HFFc6 (cell line): ENCODE measurements at regions not wholly inside any gene's neighbourhood (a gene's known extent, or its start where the extent isn't known, plus 50 kb on each side); places are given as distances from the start of the nearest gene placed in this dataset.

Experiments
- DNase-seq: peaks from one replicate; pipeline ENCODE4 v3.0.0-alpha.2; 2018
- H3K27ac Mint-ChIP-seq: 2 replicates; pipeline ENCODE4 v1.8.0; 2020; ENCODE audit warnings: mild to moderate bottlenecking, mixed read lengths
- H3K27me3 Mint-ChIP-seq: 2 replicates; pipeline ENCODE4 v1.8.0; 2021; ENCODE audit warnings: mild to moderate bottlenecking, moderate library complexity, mixed read lengths; ENCODE audit not compliant: insufficient read depth
- H3K36me3 Mint-ChIP-seq: 2 replicates; pipeline ENCODE4 v1.8.0; 2021; ENCODE audit warnings: low read depth, mixed read lengths
- H3K4me1 Mint-ChIP-seq: 2 replicates; pipeline ENCODE4 v1.8.0; 2020; ENCODE audit warnings: low read depth, mixed read lengths
- H3K4me3 Mint-ChIP-seq: 2 replicates; pipeline ENCODE4 v1.8.0; 2020; ENCODE audit warnings: mild to moderate bottlenecking, moderate library complexity, mixed read lengths
- H3K9me3 Mint-ChIP-seq: 2 replicates; pipeline ENCODE4 v1.8.0; 2020; ENCODE audit warnings: mild to moderate bottlenecking, mixed read lengths
- TF ChIP-seq, protein P1 (sequence below): fragments of 200-600 bp; sonication (generic); IDR thresholded peaks from 2 replicates; pipeline ENCODE4 v1.5.0; 2021; ENCODE audit warnings: antibody characterized with exemption, mild to moderate bottlenecking

DNA sequence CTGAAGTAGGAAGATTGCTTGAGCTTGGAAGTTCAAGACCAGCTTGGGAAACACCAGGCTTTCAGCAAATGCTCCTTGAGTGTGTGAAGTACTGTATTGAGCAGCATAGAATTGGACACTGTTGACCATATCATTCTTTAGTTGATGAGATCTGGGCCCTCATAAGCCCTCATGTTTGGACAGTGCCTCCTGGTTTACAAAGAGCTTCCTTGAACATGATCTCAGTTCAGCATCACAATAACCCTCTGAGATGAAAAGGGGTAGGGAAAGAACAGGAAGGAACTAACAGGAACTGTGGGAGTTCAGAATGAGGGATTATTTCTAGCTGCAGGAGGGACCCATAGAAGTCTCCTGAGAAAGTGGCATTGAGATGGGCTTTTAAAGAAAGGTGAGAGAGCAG, 153.2 kb downstream of the C12orf75 start:
- Mint-ChIP-seq H3K4me1 (no peaks in the 10 kb centered on the region; the same call in 1 of the 2 replicates), H3K36me3 (no peaks in the 10 kb centered on the region; the same call in none of the 2 replicates), H3K9me3 (no peaks in the 10 kb centered on the region), H3K27ac (no peak overlapping the region), H3K4me3 (no peak overlapping the region), H3K27me3 (no peaks in the 10 kb centered on the region)
- TF ChIP-seq, protein P1, sequence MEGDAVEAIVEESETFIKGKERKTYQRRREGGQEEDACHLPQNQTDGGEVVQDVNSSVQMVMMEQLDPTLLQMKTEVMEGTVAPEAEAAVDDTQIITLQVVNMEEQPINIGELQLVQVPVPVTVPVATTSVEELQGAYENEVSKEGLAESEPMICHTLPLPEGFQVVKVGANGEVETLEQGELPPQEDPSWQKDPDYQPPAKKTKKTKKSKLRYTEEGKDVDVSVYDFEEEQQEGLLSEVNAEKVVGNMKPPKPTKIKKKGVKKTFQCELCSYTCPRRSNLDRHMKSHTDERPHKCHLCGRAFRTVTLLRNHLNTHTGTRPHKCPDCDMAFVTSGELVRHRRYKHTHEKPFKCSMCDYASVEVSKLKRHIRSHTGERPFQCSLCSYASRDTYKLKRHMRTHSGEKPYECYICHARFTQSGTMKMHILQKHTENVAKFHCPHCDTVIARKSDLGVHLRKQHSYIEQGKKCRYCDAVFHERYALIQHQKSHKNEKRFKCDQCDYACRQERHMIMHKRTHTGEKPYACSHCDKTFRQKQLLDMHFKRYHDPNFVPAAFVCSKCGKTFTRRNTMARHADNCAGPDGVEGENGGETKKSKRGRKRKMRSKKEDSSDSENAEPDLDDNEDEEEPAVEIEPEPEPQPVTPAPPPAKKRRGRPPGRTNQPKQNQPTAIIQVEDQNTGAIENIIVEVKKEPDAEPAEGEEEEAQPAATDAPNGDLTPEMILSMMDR: no peak
- DNase-seq: no peak

DNA sequence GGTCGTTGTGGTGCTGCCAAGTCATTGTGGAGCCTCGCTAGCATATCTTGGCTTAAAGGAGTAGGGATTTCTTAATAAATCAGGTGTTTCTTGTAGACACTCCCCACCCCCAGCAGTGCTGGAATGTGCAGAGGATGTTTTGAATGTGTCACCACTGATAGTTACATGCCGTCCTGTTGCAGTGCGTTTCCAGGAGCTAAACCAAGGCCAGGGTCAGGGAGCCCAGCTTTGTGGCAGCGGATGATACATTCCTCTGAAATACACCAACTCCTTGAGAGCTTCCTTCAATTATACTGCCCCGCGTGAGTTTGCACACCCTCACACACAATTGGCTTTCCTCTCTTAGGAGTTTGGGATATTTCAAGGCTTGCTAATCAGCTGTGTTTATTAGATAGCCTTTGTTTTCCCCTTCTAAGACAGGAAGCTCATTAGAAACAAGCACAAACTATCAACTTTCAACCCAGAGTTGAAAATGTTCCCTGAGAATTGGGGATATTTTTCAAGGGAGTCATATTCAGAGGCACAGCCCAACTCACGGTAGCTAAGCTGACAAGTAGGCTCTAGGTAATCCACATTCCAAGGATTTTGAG, 154.9 kb downstream of the C12orf75 start:
- H3K4me1 Mint-ChIP-seq: no peaks in the 10 kb centered on the region; the same call in 1 of the 2 replicates

DNA sequence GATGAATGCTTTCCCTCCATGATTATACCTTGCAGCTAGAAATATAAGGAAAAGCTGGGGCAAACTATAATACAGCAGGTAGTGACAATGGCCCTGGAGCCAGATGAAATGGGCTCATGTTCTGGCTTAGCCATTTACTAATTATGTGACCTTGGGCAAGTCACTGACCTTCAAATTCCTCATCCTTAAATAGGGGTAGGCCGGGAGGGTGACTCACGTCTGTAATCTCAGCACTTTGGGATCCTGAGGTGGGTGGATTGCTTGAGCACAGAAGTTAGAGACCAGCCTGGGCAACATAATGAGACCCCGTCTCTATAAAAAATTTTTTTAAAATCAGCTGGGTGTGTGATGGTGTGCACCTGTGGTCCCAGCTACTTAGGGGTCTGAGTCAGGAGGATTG, 155.4 kb downstream of the C12orf75 start:
- DNase-seq: no peak

More for the DNA sequence above, 154.9 kb downstream of the C12orf75 start:
- peak overlapping the region; percentile 73 for H3K27ac Mint-ChIP-seq
- TF ChIP-seq, protein P1: no peak
- no peaks in the 10 kb centered on the region for H3K27me3 Mint-ChIP-seq
- H3K4me3 Mint-ChIP-seq: peak overlapping the region; percentile 36
- peak; percentile 73 for DNase-seq
- H3K36me3 Mint-ChIP-seq: no peaks in the 10 kb centered on the region
- H3K9me3 Mint-ChIP-seq: no peaks in the 10 kb centered on the region

DNA sequence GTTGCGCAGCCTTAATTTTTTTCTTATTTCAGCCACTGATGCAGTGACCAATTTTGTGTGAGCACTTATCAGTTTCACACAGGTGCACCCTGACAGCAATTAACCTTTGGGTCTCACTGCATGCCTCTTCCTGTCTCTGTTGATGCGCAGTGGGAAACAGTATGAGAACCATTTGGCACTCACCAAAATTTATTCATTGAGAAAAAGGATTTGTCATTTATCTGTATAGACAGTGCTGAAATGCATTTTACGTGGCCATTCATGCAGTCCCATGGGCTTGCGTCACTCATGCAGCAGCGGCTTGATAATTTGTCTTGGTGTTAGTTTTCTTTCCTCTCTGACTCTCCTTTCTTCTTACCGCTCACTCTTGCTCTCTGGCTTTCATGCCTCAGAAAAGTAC, 157.5 kb downstream of the C12orf75 start:
- H3K9me3 Mint-ChIP-seq: no peaks in the 10 kb centered on the region
- no peak overlapping the region for H3K27ac Mint-ChIP-seq
- no peaks in the 10 kb centered on the region for H3K36me3 Mint-ChIP-seq
- no peaks in the 10 kb centered on the region for H3K27me3 Mint-ChIP-seq
- DNase-seq: no peak
- TF ChIP-seq, protein P1: no peak
- H3K4me3 Mint-ChIP-seq: no peak overlapping the region
- peaks cover 11% of the 10 kb centered on the region for H3K4me1 Mint-ChIP-seq

More for the DNA sequence above, 155.4 kb downstream of the C12orf75 start:
- H3K9me3 Mint-ChIP-seq: no peaks in the 10 kb centered on the region
- no peaks in the 10 kb centered on the region for H3K27me3 Mint-ChIP-seq
- TF ChIP-seq, protein P1: no peak
- no peaks in the 10 kb centered on the region for H3K36me3 Mint-ChIP-seq
- H3K4me1 Mint-ChIP-seq: no peaks in the 10 kb centered on the region; the same call in 1 of the 2 replicates
- H3K27ac Mint-ChIP-seq: peak overlapping the region; percentile 73
- H3K4me3 Mint-ChIP-seq: peak overlapping the region; percentile 36

DNA sequence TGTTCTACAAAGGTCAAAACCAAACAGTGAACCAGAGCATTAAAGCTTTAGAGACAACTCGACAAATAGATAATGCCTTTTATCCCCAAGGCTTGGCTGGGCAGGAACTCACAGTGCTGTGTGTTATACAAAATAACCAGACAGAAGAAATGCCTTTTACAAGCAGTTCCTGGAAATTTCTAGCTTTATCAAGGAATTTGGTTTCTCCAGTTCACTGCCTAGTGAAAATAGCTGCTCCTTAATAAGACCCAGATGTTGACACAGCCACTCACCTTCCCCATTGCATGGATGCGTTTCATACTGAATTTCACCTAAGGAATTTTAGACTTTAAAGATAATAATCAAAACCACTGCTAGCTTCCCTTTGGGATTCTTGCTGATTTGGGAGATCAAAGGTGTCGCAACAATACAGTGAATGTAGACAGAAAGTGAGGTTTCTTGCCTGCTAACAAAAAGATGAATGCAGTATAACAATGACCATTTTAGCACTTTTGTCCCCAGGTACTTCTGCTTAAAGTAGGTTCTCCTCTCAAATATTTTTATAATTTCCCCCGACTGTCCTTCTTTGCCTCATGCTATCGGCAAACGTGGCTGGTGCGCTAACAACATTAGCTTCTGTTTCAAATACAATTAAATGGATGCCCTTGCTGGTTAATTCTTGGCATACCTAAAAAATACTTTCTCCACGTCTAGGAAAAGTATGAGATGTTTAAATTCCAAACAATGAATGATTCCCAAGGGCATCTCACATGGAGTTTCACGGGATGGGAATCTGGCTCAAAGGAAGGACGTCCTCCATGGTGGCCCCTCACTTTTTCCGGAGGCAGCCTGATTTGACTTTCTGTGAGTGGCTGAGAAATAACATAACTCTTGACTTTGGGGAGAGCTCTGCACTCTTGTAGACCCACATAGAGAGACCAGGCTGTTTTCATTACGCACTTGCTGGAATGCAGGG, 162.4 kb downstream of the C12orf75 start:
- Mint-ChIP-seq H3K9me3 (peaks cover 3% of the 10 kb centered on the region; the same call in 1 of the 2 replicates), H3K36me3 (peaks cover 22% of the 10 kb centered on the region), H3K27ac (peak overlapping the region; percentile 17; the same call in 1 of the 2 replicates), H3K4me1 (peaks cover 21% of the 10 kb centered on the region), H3K4me3 (peak overlapping the region; percentile 6; the same call in 1 of the 2 replicates), H3K27me3 (no peaks in the 10 kb centered on the region; the same call in 1 of the 2 replicates)
- peak; percentile 58 for DNase-seq
- TF ChIP-seq, protein P1: no peak
